ENCODE measurements at regions not wholly inside any gene's neighbourhood (a gene's known extent, or its start where the extent isn't known, plus 50 kb on each side); places are given as distances from the start of the nearest gene placed in this dataset.

DNA sequence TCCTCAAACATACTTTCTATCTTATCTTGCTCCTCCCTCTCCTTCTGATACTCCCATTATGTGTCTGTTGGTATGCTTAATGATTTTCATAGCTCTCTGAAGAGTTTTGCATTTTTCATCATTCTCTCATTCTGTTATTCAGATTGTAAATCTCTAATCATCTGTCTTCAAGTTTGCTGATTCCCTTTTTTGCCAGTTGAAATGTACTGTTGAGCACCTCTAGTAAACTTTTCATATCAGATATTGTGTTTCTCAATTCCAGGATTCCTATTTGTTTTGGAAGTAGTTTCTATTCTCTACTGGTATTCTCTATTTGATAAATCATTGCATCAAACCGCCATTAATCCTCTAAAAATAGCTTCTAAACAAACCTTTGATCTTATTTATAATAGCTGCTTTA is 387.7 kb downstream of the PAX1 start:
- H3K9me2 ChIP-seq (replicated peaks; ENCODE audit: control insufficient read depth, low read length): no peaks in the 10 kb centered on the region; the same call in 1 of the 2 replicates
- H3K4me3 ChIP-seq (ENCODE audit: low read length): no peak overlapping the region
- TF ChIP-seq, protein P1, sequence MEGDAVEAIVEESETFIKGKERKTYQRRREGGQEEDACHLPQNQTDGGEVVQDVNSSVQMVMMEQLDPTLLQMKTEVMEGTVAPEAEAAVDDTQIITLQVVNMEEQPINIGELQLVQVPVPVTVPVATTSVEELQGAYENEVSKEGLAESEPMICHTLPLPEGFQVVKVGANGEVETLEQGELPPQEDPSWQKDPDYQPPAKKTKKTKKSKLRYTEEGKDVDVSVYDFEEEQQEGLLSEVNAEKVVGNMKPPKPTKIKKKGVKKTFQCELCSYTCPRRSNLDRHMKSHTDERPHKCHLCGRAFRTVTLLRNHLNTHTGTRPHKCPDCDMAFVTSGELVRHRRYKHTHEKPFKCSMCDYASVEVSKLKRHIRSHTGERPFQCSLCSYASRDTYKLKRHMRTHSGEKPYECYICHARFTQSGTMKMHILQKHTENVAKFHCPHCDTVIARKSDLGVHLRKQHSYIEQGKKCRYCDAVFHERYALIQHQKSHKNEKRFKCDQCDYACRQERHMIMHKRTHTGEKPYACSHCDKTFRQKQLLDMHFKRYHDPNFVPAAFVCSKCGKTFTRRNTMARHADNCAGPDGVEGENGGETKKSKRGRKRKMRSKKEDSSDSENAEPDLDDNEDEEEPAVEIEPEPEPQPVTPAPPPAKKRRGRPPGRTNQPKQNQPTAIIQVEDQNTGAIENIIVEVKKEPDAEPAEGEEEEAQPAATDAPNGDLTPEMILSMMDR (IDR thresholded peaks at IDR 0.05; ENCODE audit: low read depth, low read length, poor library complexity, severe bottlenecking): no peak
- TF ChIP-seq EZH2phosphoT487 (IDR thresholded peaks at IDR 0.05; ENCODE audit: borderline replicate concordance, low read length): no peak
- no peaks in the 10 kb centered on the region for H3K4me1 ChIP-seq (ENCODE audit: control insufficient read depth, low read length)
- no peaks in the 10 kb centered on the region for H4K20me1 ChIP-seq (ENCODE audit: control insufficient read depth, insufficient read depth, low read depth, low read length)
- H3K36me3 ChIP-seq (ENCODE audit: control insufficient read depth, low read length): no peaks in the 10 kb centered on the region
- no peaks in the 10 kb centered on the region for H3K79me2 ChIP-seq (ENCODE audit: control insufficient read depth, low read length)
- no peak overlapping the region for H3K27ac ChIP-seq (ENCODE audit: low read depth, low read length)
- no peak overlapping the region for H3K4me2 ChIP-seq (ENCODE audit: low read length)
- no peaks in the 10 kb centered on the region for H3K27me3 ChIP-seq (ENCODE audit: control insufficient read depth, low read length)
- H3K9me3 ChIP-seq (ENCODE audit: control insufficient read depth, insufficient read depth, low read length): no peaks in the 10 kb centered on the region
- no peaks in the 10 kb centered on the region for H3F3A ChIP-seq (ENCODE audit: control insufficient read depth, insufficient read depth)

DNA sequence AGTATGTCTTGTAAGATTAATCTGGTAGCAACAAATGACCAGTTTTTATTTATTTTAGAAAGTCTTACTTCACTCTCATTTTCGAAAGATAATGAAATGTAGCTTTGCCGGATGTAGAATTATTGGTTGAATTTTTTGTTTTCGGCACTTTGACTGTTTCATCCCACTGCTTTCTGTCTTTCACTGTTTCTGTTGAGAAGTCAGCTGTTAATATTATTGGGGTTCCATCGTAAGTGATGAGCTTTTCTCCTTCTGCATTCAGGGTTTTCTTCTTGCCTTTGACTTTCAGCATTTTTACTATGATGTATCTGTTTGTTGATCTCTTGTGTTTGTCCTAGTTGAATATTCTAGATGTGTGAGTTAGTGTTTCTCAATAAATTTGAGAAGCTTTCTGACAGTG is 383.4 kb downstream of the PAX1 start:
- Histone ChIP-seq H3K4me2 (ENCODE audit: low read length) (no peak overlapping the region), H3K4me1 (ENCODE audit: control insufficient read depth, low read length) (no peaks in the 10 kb centered on the region), H3K27ac (ENCODE audit: low read depth, low read length) (no peak overlapping the region), H3K36me3 (ENCODE audit: control insufficient read depth, low read length) (no peaks in the 10 kb centered on the region), H3K4me3 (ENCODE audit: low read length) (no peak overlapping the region), H3K27me3 (ENCODE audit: control insufficient read depth, low read length) (no peaks in the 10 kb centered on the region), H3K79me2 (ENCODE audit: control insufficient read depth, low read length) (no peaks in the 10 kb centered on the region), H3F3A (ENCODE audit: control insufficient read depth, insufficient read depth) (no peaks in the 10 kb centered on the region), H3K9me3 (ENCODE audit: control insufficient read depth, insufficient read depth, low read length) (no peaks in the 10 kb centered on the region), H4K20me1 (ENCODE audit: control insufficient read depth, insufficient read depth, low read depth, low read length) (no peaks in the 10 kb centered on the region), H3K9me2 (replicated peaks; ENCODE audit: control insufficient read depth, low read length) (no peaks in the 10 kb centered on the region)
- no peak for TF ChIP-seq EZH2phosphoT487 (IDR thresholded peaks at IDR 0.05; ENCODE audit: borderline replicate concordance, low read length)
- TF ChIP-seq, protein P1 (IDR thresholded peaks at IDR 0.05; ENCODE audit: low read depth, low read length, poor library complexity, severe bottlenecking): no peak

DNA sequence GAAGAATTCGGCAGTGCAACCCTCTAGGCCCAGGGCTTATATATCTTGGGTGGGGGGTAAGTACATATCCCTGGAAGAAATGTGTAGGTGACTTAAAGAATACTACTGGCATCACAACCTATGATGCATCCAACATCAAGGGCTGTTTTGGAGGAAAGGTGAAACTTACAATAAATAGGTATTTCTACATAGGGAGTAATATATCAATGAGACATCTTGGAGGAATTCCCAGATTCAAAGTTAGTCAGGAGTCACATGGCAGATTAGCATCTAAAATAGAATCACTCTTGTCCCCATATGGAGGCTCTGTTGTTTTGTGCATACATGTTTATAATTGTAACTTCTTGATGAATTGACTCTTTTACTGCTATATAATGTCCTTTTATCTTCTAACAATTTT is 375.5 kb downstream of the PAX1 start:
- no peaks in the 10 kb centered on the region for H3K36me3 ChIP-seq (ENCODE audit: control insufficient read depth, low read length)
- H3K9me3 ChIP-seq (ENCODE audit: control insufficient read depth, insufficient read depth, low read length): no peaks in the 10 kb centered on the region
- H3K4me1 ChIP-seq (ENCODE audit: control insufficient read depth, low read length): no peaks in the 10 kb centered on the region
- TF ChIP-seq EZH2phosphoT487 (IDR thresholded peaks at IDR 0.05; ENCODE audit: borderline replicate concordance, low read length): no peak
- TF ChIP-seq, protein P1 (IDR thresholded peaks at IDR 0.05; ENCODE audit: low read depth, low read length, poor library complexity, severe bottlenecking): no peak
- no peaks in the 10 kb centered on the region for H4K20me1 ChIP-seq (ENCODE audit: control insufficient read depth, insufficient read depth, low read depth, low read length)
- no peaks in the 10 kb centered on the region for H3K79me2 ChIP-seq (ENCODE audit: control insufficient read depth, low read length)
- no peaks in the 10 kb centered on the region for H3F3A ChIP-seq (ENCODE audit: control insufficient read depth, insufficient read depth)
- H3K27me3 ChIP-seq (ENCODE audit: control insufficient read depth, low read length): no peaks in the 10 kb centered on the region
- no peak overlapping the region for H3K4me3 ChIP-seq (ENCODE audit: low read length)
- H3K9me2 ChIP-seq (replicated peaks; ENCODE audit: control insufficient read depth, low read length): no peaks in the 10 kb centered on the region
- no peak overlapping the region for H3K27ac ChIP-seq (ENCODE audit: low read depth, low read length)
- no peak overlapping the region for H3K4me2 ChIP-seq (ENCODE audit: low read length)

DNA sequence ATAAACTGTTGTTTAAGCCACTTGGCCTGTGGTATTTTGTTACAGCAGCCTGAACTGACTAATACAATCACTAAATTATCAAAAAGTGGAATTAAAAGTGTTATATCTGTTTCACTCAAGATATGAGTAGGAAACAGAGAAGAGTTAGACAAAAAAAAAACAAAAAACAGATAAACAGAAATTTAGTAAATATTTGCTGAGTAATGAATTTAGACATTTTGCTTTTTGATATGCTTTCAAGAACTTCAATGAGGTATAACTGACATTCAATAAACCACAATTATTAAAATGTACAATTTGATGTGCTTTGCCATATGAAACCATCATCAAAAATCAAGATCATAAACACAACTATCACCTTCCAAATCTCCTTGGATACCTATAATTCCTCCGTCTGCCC is 369.2 kb downstream of the PAX1 start:
- no peak for TF ChIP-seq EZH2phosphoT487 (IDR thresholded peaks at IDR 0.05; ENCODE audit: borderline replicate concordance, low read length)
- TF ChIP-seq, protein P1 (IDR thresholded peaks at IDR 0.05; ENCODE audit: low read depth, low read length, poor library complexity, severe bottlenecking): no peak
- no peaks in the 10 kb centered on the region for H3K9me3 ChIP-seq (ENCODE audit: control insufficient read depth, insufficient read depth, low read length)

More for the DNA sequence above, 369.2 kb downstream of the PAX1 start:
- Histone ChIP-seq H3K27ac (ENCODE audit: low read depth, low read length) (no peak overlapping the region), H3K4me3 (ENCODE audit: low read length) (no peak overlapping the region), H3K4me2 (ENCODE audit: low read length) (no peak overlapping the region), H3K79me2 (ENCODE audit: control insufficient read depth, low read length) (no peaks in the 10 kb centered on the region), H3K36me3 (ENCODE audit: control insufficient read depth, low read length) (no peaks in the 10 kb centered on the region), H3K4me1 (ENCODE audit: control insufficient read depth, low read length) (no peaks in the 10 kb centered on the region), H4K20me1 (ENCODE audit: control insufficient read depth, insufficient read depth, low read depth, low read length) (no peaks in the 10 kb centered on the region), H3K9me2 (replicated peaks; ENCODE audit: control insufficient read depth, low read length) (no peaks in the 10 kb centered on the region), H3K27me3 (ENCODE audit: control insufficient read depth, low read length) (no peaks in the 10 kb centered on the region), H3F3A (ENCODE audit: control insufficient read depth, insufficient read depth) (no peaks in the 10 kb centered on the region)

Data from DOHH2 (cell line).